HG02885 (cell line): ENCODE measurements at regions not wholly inside any gene's neighbourhood (a gene's known extent, or its start where the extent isn't known, plus 50 kb on each side); places are given as distances from the start of the nearest gene placed in this dataset.
A peak's percentile ranks its signal among the peaks of the same experiment; 100 is the strongest.

Experiments used
- ATAC-seq: cut with Tn5 transposase; IDR thresholded peaks from one replicate; pipeline ENCODE4 v1.9.1; 2021; ENCODE audit warnings: mild to moderate bottlenecking; ENCODE audit not compliant: unreplicated experiment, poor library complexity

- no peak for ATAC-seq
These were observed 312.5 kb upstream of the CHAC2 start for GRCh38 chr2:53455094-53455493.

GRCh38 chr2:53452957-53453748 is 314.5 kb upstream of the CHAC2 start:
- no peak for ATAC-seq

DNA sequence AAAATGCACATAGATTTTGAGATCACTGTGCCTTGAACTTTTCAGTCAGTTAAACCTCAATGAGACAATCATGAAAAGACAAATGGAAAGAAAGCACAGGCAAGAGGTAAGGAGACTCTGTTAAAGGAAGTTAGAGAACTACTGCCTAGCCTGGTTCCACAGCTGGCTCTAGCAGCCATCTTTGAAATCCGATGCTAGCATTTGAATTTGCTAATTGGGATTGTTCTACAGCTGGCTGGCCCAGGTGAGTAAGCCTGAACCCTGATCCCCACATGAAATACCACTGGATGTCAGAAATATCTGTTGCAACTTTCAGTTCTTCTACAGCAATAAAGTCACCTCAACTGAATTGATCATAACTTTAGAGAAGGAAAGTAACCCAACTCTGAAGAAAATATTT is 315.2 kb upstream of the CHAC2 start:
- no peak for ATAC-seq

DNA sequence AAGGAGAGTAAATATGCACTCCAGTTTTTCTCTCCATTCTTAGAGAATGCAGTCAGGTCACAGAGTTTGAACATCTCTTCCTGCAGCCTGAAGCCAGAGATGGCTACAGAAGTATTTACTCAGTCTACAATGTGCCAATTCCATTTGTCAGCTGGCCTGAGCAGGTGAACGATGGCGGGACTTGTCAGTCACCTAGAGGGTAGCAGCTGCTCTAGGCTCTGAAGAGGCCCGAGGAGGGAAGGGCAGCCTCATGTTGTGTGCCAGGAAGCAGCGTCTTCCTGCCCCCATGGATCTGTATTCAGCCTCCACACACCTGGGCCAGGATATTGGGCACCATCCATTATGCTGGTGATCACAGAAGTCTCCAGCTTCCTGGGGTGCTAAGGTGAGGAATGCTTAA is 316.7 kb upstream of the CHAC2 start:
- no peak for ATAC-seq

DNA sequence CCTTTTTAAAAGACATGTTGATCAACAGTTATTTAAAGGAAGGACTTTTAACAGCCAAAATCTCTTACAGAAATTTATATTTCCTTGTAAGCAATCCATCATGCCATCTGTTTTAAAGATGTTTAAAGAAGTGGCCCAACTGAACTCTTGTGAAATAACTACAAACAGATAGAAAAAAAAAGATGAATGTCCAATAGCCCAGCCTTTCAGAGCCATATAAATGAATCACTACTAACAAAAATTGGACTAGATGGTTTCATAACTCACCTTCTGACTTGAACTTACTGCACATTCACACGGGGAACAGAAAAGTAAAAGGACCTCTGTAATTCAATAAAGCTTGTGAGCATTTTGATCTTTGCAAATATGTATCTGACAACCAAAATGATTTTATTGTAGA is 319.0 kb upstream of the CHAC2 start:
- ATAC-seq, result no peak

DNA sequence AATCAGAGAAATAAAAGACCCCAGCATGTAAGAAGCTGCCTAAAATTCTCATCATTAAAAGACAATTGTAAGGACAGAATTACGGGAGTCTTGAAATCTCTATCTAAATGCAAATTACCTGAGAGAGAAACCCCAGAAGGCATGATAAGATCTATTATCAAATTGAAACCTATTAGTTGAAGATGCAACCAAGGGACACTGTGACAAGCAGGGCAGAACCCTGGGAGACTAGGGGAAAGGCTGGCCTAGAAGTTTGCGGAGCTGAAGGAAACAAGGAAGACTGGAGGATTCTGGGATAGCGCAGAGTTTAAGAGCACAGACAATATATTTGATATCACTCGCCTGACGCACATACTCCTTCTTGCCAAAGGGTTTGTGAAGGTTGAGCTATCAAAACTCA is 319.5 kb upstream of the CHAC2 start:
- no peak for ATAC-seq

GRCh38 chr2:53445383-53446070 is 322.1 kb upstream of the CHAC2 start:
- ATAC-seq, result peak; percentile 90

DNA sequence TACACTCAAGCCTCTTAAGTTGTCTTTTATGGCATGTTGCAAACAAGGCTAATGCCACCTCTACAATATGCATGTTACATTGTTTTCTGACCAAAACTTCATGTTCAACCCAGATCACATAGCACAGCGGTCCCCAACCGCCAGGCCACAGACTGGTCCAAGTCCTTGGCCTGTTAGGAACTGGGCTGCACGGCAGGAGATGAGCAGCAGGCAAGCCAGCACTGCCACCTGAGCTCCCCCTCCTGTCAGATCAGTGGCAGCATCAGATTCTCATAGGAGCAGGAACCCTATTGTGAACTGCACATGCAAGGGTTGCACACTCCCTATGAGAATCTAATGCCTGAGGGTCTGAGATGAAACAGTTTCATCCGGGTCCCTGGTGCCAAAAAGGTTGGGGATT is 324.8 kb upstream of the CHAC2 start:
- no peak for ATAC-seq

GRCh38 chr2:53442093-53442492 is 325.5 kb upstream of the CHAC2 start:
- no peak for ATAC-seq

- no peak for ATAC-seq
These were observed 328.9 kb upstream of the CHAC2 start for GRCh38 chr2:53438692-53439091.

DNA sequence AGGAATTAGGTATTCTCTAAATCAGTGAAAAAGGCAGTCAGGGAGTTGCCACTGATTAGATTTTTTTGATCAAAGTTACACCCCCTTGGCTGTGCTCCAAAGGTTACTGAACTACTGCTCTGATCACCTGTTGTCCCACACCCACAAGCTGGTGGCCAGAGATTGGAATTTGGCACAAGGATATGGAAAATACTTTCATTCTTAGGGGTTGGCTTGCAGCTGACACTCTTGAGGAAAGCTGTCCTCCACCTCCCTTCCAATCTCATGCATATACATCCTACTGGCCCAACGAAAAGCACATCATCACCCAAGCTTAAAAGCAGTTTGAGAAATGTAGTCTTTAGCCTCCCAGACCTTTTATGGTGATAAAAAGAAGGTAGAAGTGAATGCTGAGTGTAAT is 329.5 kb upstream of the CHAC2 start:
- ATAC-seq, result no peak

DNA sequence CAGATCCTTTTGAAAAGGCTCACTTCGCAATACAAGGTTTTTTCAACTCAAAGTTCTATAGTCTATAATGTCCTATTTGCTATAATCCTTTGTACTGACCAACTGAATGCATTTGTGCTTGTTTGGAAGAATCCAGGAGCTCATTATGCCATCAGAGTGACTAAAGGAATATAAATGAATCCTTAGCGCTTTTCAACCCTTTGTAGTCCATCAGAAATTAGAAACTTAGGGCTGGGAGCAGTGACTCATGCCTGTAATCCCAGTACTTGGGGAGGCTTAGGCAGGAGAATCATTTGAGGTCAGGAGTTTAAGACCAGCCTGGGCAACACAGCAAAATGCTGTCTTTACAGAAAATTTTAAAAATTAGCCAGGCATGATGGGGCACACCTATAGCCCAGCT is 330.2 kb upstream of the CHAC2 start:
- no peak for ATAC-seq

- no peak for ATAC-seq
These were observed 330.7 kb upstream of the CHAC2 start for GRCh38 chr2:53436882-53437281.

- ATAC-seq, result no peak
These were observed 332.0 kb upstream of the CHAC2 start for GRCh38 chr2:53435610-53436009.

DNA sequence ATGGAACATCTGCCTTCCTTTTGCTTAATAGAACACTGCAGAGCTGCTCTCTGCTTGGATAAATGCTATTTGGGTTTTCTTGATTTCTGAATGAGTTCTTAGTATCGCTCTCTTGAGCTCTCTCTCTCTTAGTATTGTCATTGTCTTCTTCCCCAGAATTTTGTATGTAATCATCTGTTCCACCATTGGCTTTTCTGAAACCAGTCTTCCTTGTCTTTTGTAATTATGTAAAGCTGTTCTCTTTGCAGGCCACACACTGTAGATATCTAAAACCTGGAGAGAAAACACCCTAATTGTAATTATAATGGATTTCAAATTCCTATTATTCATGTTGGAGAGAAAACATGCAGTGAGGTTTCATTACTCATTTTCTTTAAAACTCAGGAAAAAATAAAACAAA is 333.1 kb upstream of the CHAC2 start:
- ATAC-seq, result no peak

DNA sequence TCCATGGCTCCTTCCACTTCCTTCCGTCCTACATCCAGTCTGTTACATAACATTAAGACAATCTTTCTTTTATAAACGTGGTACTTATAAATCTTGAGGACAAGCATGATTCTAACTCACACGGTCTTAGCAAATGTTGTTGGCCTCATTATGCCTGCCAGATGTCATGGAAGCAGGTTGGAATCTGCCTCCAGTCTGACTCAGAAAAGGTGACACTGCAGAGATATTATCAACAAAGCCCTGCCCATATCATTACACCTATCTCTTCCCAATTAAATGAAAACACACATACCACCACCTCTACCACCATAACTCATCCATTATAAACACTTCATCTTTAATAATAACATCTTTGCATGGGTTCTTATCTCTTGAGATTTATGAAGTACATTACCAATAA is 334.7 kb upstream of the CHAC2 start:
- ATAC-seq, result no peak

DNA sequence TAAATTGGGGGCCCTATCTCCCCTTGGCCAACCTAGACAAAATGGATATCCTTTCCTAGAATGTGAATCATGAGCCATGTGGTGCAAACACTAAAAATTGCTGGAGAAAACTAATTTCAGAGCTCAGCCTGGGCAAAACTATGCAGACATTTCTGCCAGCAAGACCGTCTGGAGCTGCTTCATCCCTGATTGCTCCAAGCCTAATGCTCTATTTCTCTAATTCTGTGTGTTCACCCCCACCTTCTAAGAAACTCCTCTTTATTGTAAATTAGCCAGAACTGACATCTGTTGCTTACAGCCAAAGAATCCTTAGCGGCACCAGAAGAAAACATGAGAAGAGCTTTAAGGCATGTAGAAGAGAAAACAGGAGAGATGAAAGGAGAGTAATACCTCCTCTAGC is 337.7 kb upstream of the CHAC2 start:
- no peak for ATAC-seq

DNA sequence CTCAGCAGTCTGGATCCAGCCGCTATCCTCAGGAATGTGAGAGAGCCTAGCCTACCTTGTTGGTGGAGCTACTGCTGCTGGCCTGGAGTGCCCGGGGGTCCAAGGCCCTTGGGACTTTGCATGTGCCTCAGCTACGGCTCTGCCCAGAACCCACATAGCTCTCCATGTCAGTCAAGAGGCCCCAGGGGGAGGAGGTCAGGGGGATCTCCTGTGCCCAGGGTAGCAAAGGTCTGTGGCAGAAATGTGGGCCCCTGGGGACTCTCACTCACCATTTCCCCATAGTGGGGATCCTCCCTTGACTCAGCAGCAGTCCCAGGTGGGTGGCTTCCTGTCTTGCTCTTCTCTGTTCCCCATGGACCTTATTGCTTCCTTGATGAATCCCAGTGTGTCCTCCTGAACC is 342.7 kb upstream of the CHAC2 start:
- ATAC-seq, result peak; percentile 60

GRCh38 chr2:53423465-53423864 is 344.1 kb upstream of the CHAC2 start:
- ATAC-seq, result no peak

DNA sequence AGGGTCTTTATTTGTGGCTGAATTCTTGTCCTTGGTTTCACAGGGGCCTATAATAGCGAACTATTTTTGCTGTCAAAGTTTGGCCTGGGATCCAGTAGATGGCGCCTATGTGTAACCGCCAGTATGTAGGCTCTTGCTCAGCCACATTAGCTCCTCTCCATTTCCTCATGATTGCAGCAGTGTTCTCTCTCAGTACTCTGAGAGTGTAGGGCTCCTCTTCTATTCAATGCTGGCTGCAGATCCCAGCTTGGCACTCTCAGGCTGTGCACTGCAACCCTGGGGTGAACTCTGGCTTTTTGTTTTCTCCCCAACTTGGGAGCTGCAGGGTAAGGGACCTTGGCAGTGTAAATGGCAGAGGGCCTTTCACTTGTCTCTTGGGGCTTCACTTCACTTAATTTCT is 344.6 kb upstream of the CHAC2 start:
- peak; percentile 87 for ATAC-seq

- ATAC-seq, result no peak
These were observed 350.2 kb upstream of the CHAC2 start for GRCh38 chr2:53417385-53417784.
